Panc1 (cell line): ENCODE measurements at regions not wholly inside any gene's neighbourhood (a gene's known extent, or its start where the extent isn't known, plus 50 kb on each side); places are given as distances from the start of the nearest gene placed in this dataset.
"Not testable (repeated sequence)": the region's sequence is repeated elsewhere in the genome, so short reads cannot be mapped to it uniquely, and the experiment has no call there.

Experiments used
- ATAC-seq: fragments of 200-7000 bp; cut with Tn5 transposase; 2 replicates; pipeline ENCODE4 v1.9.1; 2020; ENCODE audit warnings: mild to moderate bottlenecking, moderate library complexity
- BruUV-seq: library from RNA; stranded (reverse); fragments of 400-500 nt; replicated peaks from 2 replicates; lab custom pipeline; 2021; lab: Mats Ljungman, UMichigan
- CTCF ChIA-PET: fragments of 300-600 bp; sonication (Branson Sonifier 250); formaldehyde crosslinking; loops from one replicate; lab custom pipeline; 2022; ENCODE audit warnings: antibody characterized with exemption; lab: Charles Lee
- POLR2A ChIA-PET: fragments of 300-600 bp; sonication (Branson Sonifier 250); formaldehyde crosslinking; loops from one replicate; lab custom pipeline; 2022; ENCODE audit warnings: antibody characterized with exemption; lab: Charles Lee
- DNase-seq: peaks from one replicate; pipeline ENCODE4 v3.0.0-alpha.2; 2010; ENCODE audit warnings: low read depth, low spot score
- H3K27ac ChIP-seq: 2 replicates; pipeline ENCODE4 v1.5.1; 2011; ENCODE audit warnings: mild to moderate bottlenecking, low read length, inconsistent platforms
- H3K27me3 ChIP-seq: fragments of 200-500 bp; sonication (Bioruptor generic); 2 replicates; pipeline ENCODE4 v1.6.0; 2014; ENCODE audit warnings: low read length, inconsistent platforms; ENCODE audit not compliant: control insufficient read depth, insufficient read depth
- H3K36me3 ChIP-seq: fragments of 200-500 bp; sonication (Bioruptor generic); 2 replicates; pipeline ENCODE4 v1.5.1; 2014; ENCODE audit warnings: inconsistent platforms, mild to moderate bottlenecking, low read length, moderate library complexity; ENCODE audit not compliant: control insufficient read depth, insufficient read depth
- H3K4me1 ChIP-seq: 2 replicates; pipeline ENCODE4 v1.5.1; 2011; ENCODE audit warnings: inconsistent platforms, mild to moderate bottlenecking, low read length, moderate library complexity; ENCODE audit not compliant: control insufficient read depth, insufficient read depth
- H3K4me3 ChIP-seq, 2 experiments: 2 replicates each; pipeline ENCODE4 v1.5.1; 2011 to 2012; ENCODE audit warnings: low read depth in 2 of 2, low read length in 2 of 2, mild to moderate bottlenecking in 2 of 2, inconsistent platforms in 1 of 2, moderate library complexity in 1 of 2
- H3K9me3 ChIP-seq: fragments of 200-500 bp; sonication (Bioruptor generic); 2 replicates; pipeline ENCODE4 v1.5.1; 2014; ENCODE audit warnings: low read depth, mild to moderate bottlenecking, inconsistent platforms, low read length, moderate library complexity; ENCODE audit not compliant: control insufficient read depth, insufficient read depth
- in situ Hi-C: cut with HindIII; loops from 2 replicates; pipeline ENCODE4 v1.10.0; 2016; ENCODE audit warnings: low sequenced_read_pairs, low pct_unique_long_range_greater_than_20kb
- intact Hi-C: fragments of 100-400 bp; cut with micrococcal nuclease; formaldehyde crosslinking; loops from one replicate; pipeline ENCODE4 v1.10.0; 2022; ENCODE audit not compliant: unreplicated experiment

- not testable (repeated sequence) for ATAC-seq
Measured at GRCh38 chr15:22274376-22274775, 184.3 kb upstream of the GOLGA6L22 start.

GRCh38 chr15:22280770-22281169 lies 177.9 kb upstream of the GOLGA6L22 start:
- CTCF ChIA-PET = interaction anchor here (0.7 kb wide), 1 partner anchor 1926 kb away, joined by 3 read pairs; no protein-coding TSS in a partner anchor
- in situ Hi-C loops, H3K4me3 ChIP-seq, BruUV-seq, ATAC-seq, H3K36me3 ChIP-seq, H3K27ac ChIP-seq, DNase-seq, H3K27me3 ChIP-seq, POLR2A ChIA-PET, intact Hi-C loops, H3K4me1 ChIP-seq, H3K9me3 ChIP-seq: not testable (repeated sequence)

More at GRCh38 chr15:22274376-22274775, 184.3 kb upstream of the GOLGA6L22 start:
- H3K4me3 ChIP-seq, H3K36me3 ChIP-seq, CTCF ChIA-PET, H3K27me3 ChIP-seq, H3K9me3 ChIP-seq, H3K4me1 ChIP-seq, H3K27ac ChIP-seq, DNase-seq, POLR2A ChIA-PET, in situ Hi-C loops, intact Hi-C loops, BruUV-seq: not testable (repeated sequence)

GRCh38 chr15:22282794-22283533 lies 175.7 kb upstream of the GOLGA6L22 start:
- H3K27ac ChIP-seq, CTCF ChIA-PET, BruUV-seq: not testable (repeated sequence)

GRCh38 chr15:22284795-22285420 lies 173.8 kb upstream of the GOLGA6L22 start:
- H3K27ac ChIP-seq, H3K4me3 ChIP-seq, in situ Hi-C loops, H3K36me3 ChIP-seq, BruUV-seq, ATAC-seq, DNase-seq, H3K4me1 ChIP-seq, intact Hi-C loops, H3K27me3 ChIP-seq, H3K9me3 ChIP-seq, CTCF ChIA-PET, POLR2A ChIA-PET: not testable (repeated sequence)

More at GRCh38 chr15:22282794-22283533, 175.7 kb upstream of the GOLGA6L22 start:
- H3K4me3 ChIP-seq, ATAC-seq, intact Hi-C loops, in situ Hi-C loops, POLR2A ChIA-PET, H3K27me3 ChIP-seq, H3K36me3 ChIP-seq, H3K9me3 ChIP-seq, H3K4me1 ChIP-seq, DNase-seq: not testable (repeated sequence)

GRCh38 chr15:22291054-22291453 lies 167.6 kb upstream of the GOLGA6L22 start:
- H3K4me3 ChIP-seq, DNase-seq, H3K4me1 ChIP-seq, POLR2A ChIA-PET, H3K36me3 ChIP-seq, H3K27ac ChIP-seq, BruUV-seq, ATAC-seq, H3K9me3 ChIP-seq, intact Hi-C loops, CTCF ChIA-PET, H3K27me3 ChIP-seq, in situ Hi-C loops: not testable (repeated sequence)

GRCh38 chr15:22303112-22303511 lies 155.6 kb upstream of the GOLGA6L22 start:
- BruUV-seq, H3K4me1 ChIP-seq, H3K27me3 ChIP-seq, DNase-seq, ATAC-seq, intact Hi-C loops, POLR2A ChIA-PET, H3K4me3 ChIP-seq, H3K36me3 ChIP-seq, H3K27ac ChIP-seq, CTCF ChIA-PET, in situ Hi-C loops: not testable (repeated sequence)
- peaks cover 10% of the 10 kb centered on the region; the same call in 1 of the 2 replicates for H3K9me3 ChIP-seq
